Caco-2 (cell line): ENCODE measurements at regions not wholly inside any gene's neighbourhood (a gene's known extent, or its start where the extent isn't known, plus 50 kb on each side); places are given as distances from the start of the nearest gene placed in this dataset.

Source experiments
- BruUV-seq: library from RNA; stranded (reverse); fragments of 400-500 nt; replicated peaks from 2 replicates; lab custom pipeline; 2021; lab: Mats Ljungman, UMichigan
- CTCF ChIA-PET: fragments of 300-600 bp; sonication (Branson Sonifier 250); formaldehyde crosslinking; loops from one replicate; lab custom pipeline; 2022; ENCODE audit warnings: antibody characterized with exemption; lab: Charles Lee
- POLR2A ChIA-PET: fragments of 300-600 bp; sonication (Branson Sonifier 250); formaldehyde crosslinking; loops from one replicate; lab custom pipeline; 2022; ENCODE audit warnings: antibody characterized with exemption; lab: Charles Lee
- DNase-seq, 2 experiments: peaks; one replicate each; pipeline versions ENCODE4 v3.0.0 to v3.0.0-alpha.2; 2020 to 2022
- H3K27me3 ChIP-seq: replicated peaks from 2 replicates; pipeline ENCODE4 v1.6.0; 2011; ENCODE audit warnings: low read length; ENCODE audit not compliant: control insufficient read depth, insufficient read depth
- H3K36me3 ChIP-seq: 2 replicates; pipeline ENCODE4 v1.5.1; 2011; ENCODE audit warnings: low read length; ENCODE audit not compliant: control insufficient read depth, insufficient read depth
- H3K4me1 ChIP-seq: fragments of 250-450 bp; sonication (Bioruptor Pico); 2 replicates; pipeline ENCODE4 v1.5.1; 2020; ENCODE audit warnings: mild to moderate bottlenecking
- H3K4me3 ChIP-seq: 2 replicates; pipeline ENCODE4 v1.5.1; 2011; ENCODE audit warnings: low read depth, mild to moderate bottlenecking, control low read depth, low read length
- H3K9me3 ChIP-seq: fragments of 250-450 bp; sonication (Bioruptor Pico); 2 replicates; pipeline ENCODE4 v1.5.1; 2020; ENCODE audit warnings: mild to moderate bottlenecking, moderate library complexity
- H3K27ac Mint-ChIP-seq: one replicate; pipeline ENCODE4 v1.8.0; 2022; ENCODE audit warnings: mixed read lengths; ENCODE audit not compliant: unreplicated experiment
- H3K27me3 Mint-ChIP-seq: one replicate; pipeline ENCODE4 v1.8.0; 2022; ENCODE audit warnings: mixed read lengths; ENCODE audit not compliant: insufficient read depth, unreplicated experiment
- H3K36me3 Mint-ChIP-seq: one replicate; pipeline ENCODE4 v1.8.0; 2022; ENCODE audit warnings: mild to moderate bottlenecking, mixed read lengths; ENCODE audit not compliant: insufficient read depth, unreplicated experiment
- H3K4me1 Mint-ChIP-seq: one replicate; pipeline ENCODE4 v1.8.0; 2022; ENCODE audit warnings: low read depth, mixed read lengths; ENCODE audit not compliant: unreplicated experiment
- H3K4me3 Mint-ChIP-seq: one replicate; pipeline ENCODE4 v1.8.0; 2022; ENCODE audit warnings: mild to moderate bottlenecking, moderate library complexity, mixed read lengths; ENCODE audit not compliant: unreplicated experiment
- H3K9me3 Mint-ChIP-seq: one replicate; pipeline ENCODE4 v1.8.0; 2022; ENCODE audit warnings: mixed read lengths; ENCODE audit not compliant: unreplicated experiment
- CTCF ChIP-seq, 2 experiments: fragments of 200-600 bp in 1 of 2; IDR thresholded peaks; 1 replicate in 1 of 2; 2 replicates in 1 of 2; pipeline versions ENCODE4 v1.5.1 to v1.8.0; 2011 to 2022; ENCODE audit warnings: antibody characterized with exemption in 1 of 2, control low read depth in 1 of 2, inconsistent platforms in 1 of 2, low read depth in 1 of 2, low read length in 1 of 2, mild to moderate bottlenecking in 1 of 2, moderate library complexity in 1 of 2; ENCODE audit not compliant: insufficient read depth in 1 of 2, severe bottlenecking in 1 of 2, unreplicated experiment in 1 of 2
- intact Hi-C: fragments of 100-400 bp; cut with micrococcal nuclease; formaldehyde crosslinking; loops from one replicate; pipeline ENCODE4 v1.10.0; 2022; ENCODE audit not compliant: unreplicated experiment

GRCh38 chr11:104691129-104691528, 207.1 kb downstream of the CASP12 start:
- Mint-ChIP-seq H3K4me1 (peaks cover 22% of the 10 kb centered on the region), H3K36me3 (no peaks in the 10 kb centered on the region), H3K27me3 (no peaks in the 10 kb centered on the region), H3K4me3 (no peak overlapping the region), H3K27ac (no peak overlapping the region), H3K9me3 (peaks cover 13% of the 10 kb centered on the region)
- intact Hi-C loops = no loop called here
- H3K4me1 ChIP-seq = peaks cover 16% of the 10 kb centered on the region
- no peak overlapping the region for H3K4me3 ChIP-seq
- no peaks in the 10 kb centered on the region for H3K9me3 ChIP-seq
- POLR2A ChIA-PET = no interaction called here
- CTCF ChIA-PET = no interaction called here
- no peak for TF ChIP-seq CTCF (IDR thresholded peaks at IDR 0.05; ENCODE audit: insufficient read depth in 1 of 2, low read depth in 1 of 2, low read length in 1 of 2, severe bottlenecking in 1 of 2, unreplicated experiment in 1 of 2)
- H3K36me3 ChIP-seq = no peaks in the 10 kb centered on the region
- no peaks in the 10 kb centered on the region for H3K27me3 ChIP-seq
- no peak for DNase-seq
- no TSS peak for BruUV-seq

- Histone ChIP-seq H3K9me3 (no peaks in the 10 kb centered on the region), H3K4me1 (peaks cover 16% of the 10 kb centered on the region), H3K4me3 (no peak overlapping the region), H3K27me3 (no peaks in the 10 kb centered on the region), H3K36me3 (no peaks in the 10 kb centered on the region)
- no peaks in the 10 kb centered on the region for H3K36me3 Mint-ChIP-seq
- no peak overlapping the region for H3K4me3 Mint-ChIP-seq
- peaks cover 13% of the 10 kb centered on the region for H3K9me3 Mint-ChIP-seq
- ChIA-PET CTCF (no interaction called here), POLR2A (no interaction called here)
- no peaks in the 10 kb centered on the region for H3K27me3 Mint-ChIP-seq
- peaks cover 25% of the 10 kb centered on the region for H3K4me1 Mint-ChIP-seq
- intact Hi-C loops = no loop called here
- TF ChIP-seq CTCF (IDR thresholded peaks at IDR 0.05; ENCODE audit: insufficient read depth in 1 of 2, low read depth in 1 of 2, low read length in 1 of 2, severe bottlenecking in 1 of 2, unreplicated experiment in 1 of 2) = no peak
- DNase-seq = no peak
- no TSS peak for BruUV-seq
- H3K27ac Mint-ChIP-seq = no peak overlapping the region
Measured at GRCh38 chr11:104690241-104690640, 208.0 kb downstream of the CASP12 start.

- TF ChIP-seq CTCF (IDR thresholded peaks at IDR 0.05; ENCODE audit: insufficient read depth in 1 of 2, low read depth in 1 of 2, low read length in 1 of 2, severe bottlenecking in 1 of 2, unreplicated experiment in 1 of 2) = no peak
- no peak for DNase-seq
- no peak overlapping the region for H3K4me3 Mint-ChIP-seq
- BruUV-seq = no TSS peak
- Histone ChIP-seq H3K27me3 (no peaks in the 10 kb centered on the region), H3K9me3 (peaks cover 4% of the 10 kb centered on the region; the same call in 1 of the 2 replicates), H3K4me3 (no peak overlapping the region), H3K36me3 (no peaks in the 10 kb centered on the region), H3K4me1 (peaks cover 7% of the 10 kb centered on the region; the same call in 1 of the 2 replicates)
- peaks cover 17% of the 10 kb centered on the region for H3K4me1 Mint-ChIP-seq
- peaks cover 13% of the 10 kb centered on the region for H3K9me3 Mint-ChIP-seq
- H3K36me3 Mint-ChIP-seq = no peaks in the 10 kb centered on the region
- H3K27me3 Mint-ChIP-seq = no peaks in the 10 kb centered on the region
- no peak overlapping the region for H3K27ac Mint-ChIP-seq
- intact Hi-C loops = no loop called here
- ChIA-PET CTCF (no interaction called here), POLR2A (no interaction called here)
Measured at GRCh38 chr11:104688731-104689130, 209.5 kb downstream of the CASP12 start.
